ENCODE measurements at regions not wholly inside any gene's neighbourhood (a gene's known extent, or its start where the extent isn't known, plus 50 kb on each side); places are given as distances from the start of the nearest gene placed in this dataset.
A peak's percentile ranks its signal among the peaks of the same experiment; 100 is the strongest.

DNA sequence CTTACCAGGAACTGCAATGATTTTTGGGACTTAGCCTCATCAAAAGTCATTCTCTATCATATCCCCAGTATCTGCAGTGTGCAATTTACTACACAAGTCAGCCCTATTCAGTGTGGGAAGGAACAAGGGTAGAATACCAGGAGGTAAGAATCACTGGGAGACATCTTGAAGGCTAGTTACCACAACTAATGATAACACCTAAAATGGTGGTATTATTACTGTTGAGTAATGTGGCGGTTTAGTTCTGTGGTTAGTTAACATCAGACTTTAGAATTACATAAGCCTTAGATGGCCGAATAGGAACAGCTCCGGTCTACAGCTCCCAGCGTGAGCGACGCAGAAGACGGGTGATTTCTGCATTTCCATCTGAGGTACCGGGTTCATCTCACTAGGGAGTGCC lies 567.9 kb upstream of the CDH11 start:
- no peak overlapping the region for H3K9ac ChIP-seq

DNA sequence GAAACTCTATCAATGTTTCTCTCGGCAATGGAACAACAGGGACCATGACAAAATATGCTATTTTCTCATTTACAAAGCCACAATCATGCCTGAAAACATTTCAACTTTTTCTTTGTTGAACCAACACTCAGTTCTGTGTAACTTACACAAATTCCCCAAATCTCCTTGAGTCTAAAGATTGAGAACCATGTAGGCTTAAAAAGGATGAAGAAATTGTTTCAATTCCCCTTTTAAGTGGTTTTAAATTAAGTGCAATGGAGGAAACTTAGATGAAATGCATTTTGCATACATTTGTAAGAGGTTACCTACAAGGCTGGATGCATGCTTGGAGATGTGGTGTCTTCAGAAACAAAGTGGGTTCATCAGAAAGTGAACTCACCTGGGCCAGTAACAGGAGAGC lies 566.4 kb upstream of the CDH11 start:
- TF ChIP-seq, protein P1, sequence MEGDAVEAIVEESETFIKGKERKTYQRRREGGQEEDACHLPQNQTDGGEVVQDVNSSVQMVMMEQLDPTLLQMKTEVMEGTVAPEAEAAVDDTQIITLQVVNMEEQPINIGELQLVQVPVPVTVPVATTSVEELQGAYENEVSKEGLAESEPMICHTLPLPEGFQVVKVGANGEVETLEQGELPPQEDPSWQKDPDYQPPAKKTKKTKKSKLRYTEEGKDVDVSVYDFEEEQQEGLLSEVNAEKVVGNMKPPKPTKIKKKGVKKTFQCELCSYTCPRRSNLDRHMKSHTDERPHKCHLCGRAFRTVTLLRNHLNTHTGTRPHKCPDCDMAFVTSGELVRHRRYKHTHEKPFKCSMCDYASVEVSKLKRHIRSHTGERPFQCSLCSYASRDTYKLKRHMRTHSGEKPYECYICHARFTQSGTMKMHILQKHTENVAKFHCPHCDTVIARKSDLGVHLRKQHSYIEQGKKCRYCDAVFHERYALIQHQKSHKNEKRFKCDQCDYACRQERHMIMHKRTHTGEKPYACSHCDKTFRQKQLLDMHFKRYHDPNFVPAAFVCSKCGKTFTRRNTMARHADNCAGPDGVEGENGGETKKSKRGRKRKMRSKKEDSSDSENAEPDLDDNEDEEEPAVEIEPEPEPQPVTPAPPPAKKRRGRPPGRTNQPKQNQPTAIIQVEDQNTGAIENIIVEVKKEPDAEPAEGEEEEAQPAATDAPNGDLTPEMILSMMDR (conservative IDR thresholded peaks at IDR 0.05; ENCODE audit: low read depth, low read length): no peak
- no peaks in the 10 kb centered on the region for H3K27me3 ChIP-seq (ENCODE audit: insufficient read depth, low read depth)
- no peak overlapping the region for H3K4me3 ChIP-seq (IDR thresholded peaks at IDR 0.05; ENCODE audit: insufficient read depth, low read depth, low read length)
- H3K9ac ChIP-seq: no peak overlapping the region
- no peaks in the 10 kb centered on the region for H4K20me1 ChIP-seq (ENCODE audit: insufficient read depth)
- no peak overlapping the region for H3K4me2 ChIP-seq
- H3K4me1 ChIP-seq (ENCODE audit: low read depth, poor library complexity, severe bottlenecking): no peaks in the 10 kb centered on the region
- no peaks in the 10 kb centered on the region for H3K36me3 ChIP-seq (ENCODE audit: insufficient read depth)
- H3K27ac ChIP-seq: no peak overlapping the region
- H2AFZ ChIP-seq (ENCODE audit: low read depth): no peak overlapping the region
- H3K79me2 ChIP-seq (ENCODE audit: insufficient read depth, low read depth): no peaks in the 10 kb centered on the region

More for the DNA sequence above, 567.9 kb upstream of the CDH11 start:
- no peaks in the 10 kb centered on the region for H3K36me3 ChIP-seq (ENCODE audit: insufficient read depth)
- H3K4me2 ChIP-seq: no peak overlapping the region
- no peaks in the 10 kb centered on the region for H4K20me1 ChIP-seq (ENCODE audit: insufficient read depth)
- TF ChIP-seq, protein P1 (conservative IDR thresholded peaks at IDR 0.05; ENCODE audit: low read depth, low read length): no peak
- H3K4me3 ChIP-seq (IDR thresholded peaks at IDR 0.05; ENCODE audit: insufficient read depth, low read depth, low read length): no peak overlapping the region
- no peaks in the 10 kb centered on the region for H3K79me2 ChIP-seq (ENCODE audit: insufficient read depth, low read depth)
- H3K4me1 ChIP-seq (ENCODE audit: low read depth, poor library complexity, severe bottlenecking): no peaks in the 10 kb centered on the region
- H3K27ac ChIP-seq: no peak overlapping the region
- H2AFZ ChIP-seq (ENCODE audit: low read depth): no peak overlapping the region
- H3K27me3 ChIP-seq (ENCODE audit: insufficient read depth, low read depth): no peaks in the 10 kb centered on the region

DNA sequence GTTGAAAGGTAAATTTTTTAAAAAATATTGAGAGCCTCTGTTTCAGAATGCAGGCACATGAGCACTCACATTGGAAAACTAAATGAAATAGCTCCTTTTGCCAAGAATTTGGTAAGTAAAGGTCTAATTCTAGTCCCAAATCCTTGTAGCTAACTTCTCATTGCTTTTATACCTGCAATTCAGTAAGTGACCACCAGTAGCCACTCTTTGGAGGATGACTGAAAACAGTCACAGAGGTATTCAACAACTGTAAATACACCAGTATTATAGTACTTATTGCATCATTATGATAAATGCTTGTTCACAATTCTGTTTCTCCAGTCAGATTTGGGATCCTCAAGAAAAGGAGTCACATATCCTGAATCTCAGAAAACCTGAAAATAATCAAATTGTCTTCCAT lies 562.4 kb upstream of the CDH11 start:
- no peaks in the 10 kb centered on the region for H4K20me1 ChIP-seq (ENCODE audit: insufficient read depth)
- no peaks in the 10 kb centered on the region for H3K4me1 ChIP-seq (ENCODE audit: low read depth, poor library complexity, severe bottlenecking)
- TF ChIP-seq, protein P1 (conservative IDR thresholded peaks at IDR 0.05; ENCODE audit: low read depth, low read length): peak; percentile 29; the same call in 1 of the 2 replicates

DNA sequence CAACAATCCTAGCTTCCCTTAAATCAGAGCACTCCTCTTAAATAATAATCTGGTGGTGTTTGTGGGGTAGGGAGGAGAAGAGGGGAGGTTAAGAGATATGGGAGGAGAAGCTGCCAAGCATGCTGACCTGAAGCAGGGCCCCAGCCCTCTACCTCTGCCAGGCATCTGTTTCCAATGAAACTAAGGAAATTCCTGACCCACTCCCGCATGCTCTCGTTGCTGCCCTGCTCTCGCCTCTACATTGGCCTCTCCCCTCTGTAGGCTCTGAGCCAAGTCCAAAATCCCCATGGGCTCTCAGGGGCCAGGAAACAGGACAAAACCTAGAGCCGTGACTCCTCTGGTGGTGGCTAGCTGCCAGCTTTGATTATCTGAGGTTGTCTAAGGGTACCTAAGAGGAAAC lies 559.5 kb upstream of the CDH11 start:
- Histone ChIP-seq H3K4me1 (ENCODE audit: low read depth, poor library complexity, severe bottlenecking) (no peaks in the 10 kb centered on the region), H3K4me3 (IDR thresholded peaks at IDR 0.05; ENCODE audit: insufficient read depth, low read depth, low read length) (no peak overlapping the region), H3K9ac (no peak overlapping the region), H2AFZ (ENCODE audit: low read depth) (no peak overlapping the region), H3K79me2 (ENCODE audit: insufficient read depth, low read depth) (no peaks in the 10 kb centered on the region), H4K20me1 (ENCODE audit: insufficient read depth) (no peaks in the 10 kb centered on the region), H3K27me3 (ENCODE audit: insufficient read depth, low read depth) (no peaks in the 10 kb centered on the region), H3K27ac (no peak overlapping the region), H3K36me3 (ENCODE audit: insufficient read depth) (no peaks in the 10 kb centered on the region), H3K4me2 (no peak overlapping the region)
- TF ChIP-seq, protein P1 (conservative IDR thresholded peaks at IDR 0.05; ENCODE audit: low read depth, low read length): no peak

More for the DNA sequence above, 562.4 kb upstream of the CDH11 start:
- no peak overlapping the region for H3K4me2 ChIP-seq
- H3K27me3 ChIP-seq (ENCODE audit: insufficient read depth, low read depth): no peaks in the 10 kb centered on the region
- no peak overlapping the region for H3K9ac ChIP-seq
- H3K36me3 ChIP-seq (ENCODE audit: insufficient read depth): no peaks in the 10 kb centered on the region
- no peak overlapping the region for H2AFZ ChIP-seq (ENCODE audit: low read depth)
- H3K4me3 ChIP-seq (IDR thresholded peaks at IDR 0.05; ENCODE audit: insufficient read depth, low read depth, low read length): no peak overlapping the region
- H3K79me2 ChIP-seq (ENCODE audit: insufficient read depth, low read depth): no peaks in the 10 kb centered on the region
- H3K27ac ChIP-seq: no peak overlapping the region
